Mesothelial cell of epicardium (in vitro differentiated cells): ENCODE measurements at regions not wholly inside any gene's neighbourhood (a gene's known extent, or its start where the extent isn't known, plus 50 kb on each side); places are given as distances from the start of the nearest gene placed in this dataset.

ENCODE experiments used
- DNase-seq, 2 experiments: peaks; one replicate each; pipeline ENCODE4 v3.0.0; 2021; ENCODE audit warnings: low spot score in 2 of 2; ENCODE audit not compliant: unreplicated experiment in 2 of 2
- H3K27ac Mint-ChIP-seq: 2 replicates; pipeline ENCODE4 v1.8.0; 2021; ENCODE audit warnings: mixed read lengths
- H3K27me3 Mint-ChIP-seq: 2 replicates; pipeline ENCODE4 v1.8.0; 2021; ENCODE audit warnings: low read depth, mixed read lengths
- H3K36me3 Mint-ChIP-seq: 2 replicates; pipeline ENCODE4 v1.8.0; 2021; ENCODE audit warnings: mixed read lengths
- H3K4me1 Mint-ChIP-seq: 2 replicates; pipeline ENCODE4 v1.8.0; 2021; ENCODE audit warnings: mixed read lengths
- H3K4me3 Mint-ChIP-seq: 2 replicates; pipeline ENCODE4 v1.8.0; 2021; ENCODE audit warnings: mild to moderate bottlenecking, moderate library complexity, mixed read lengths
- H3K9me3 Mint-ChIP-seq: 2 replicates; pipeline ENCODE4 v1.8.0; 2021; ENCODE audit warnings: mixed read lengths
- TF ChIP-seq, protein P1 (sequence below): fragments of 200-600 bp; sonication (generic); IDR thresholded peaks from one replicate; pipeline ENCODE4 v1.5.0; 2021; ENCODE audit warnings: antibody characterized with exemption; ENCODE audit not compliant: unreplicated experiment

DNA sequence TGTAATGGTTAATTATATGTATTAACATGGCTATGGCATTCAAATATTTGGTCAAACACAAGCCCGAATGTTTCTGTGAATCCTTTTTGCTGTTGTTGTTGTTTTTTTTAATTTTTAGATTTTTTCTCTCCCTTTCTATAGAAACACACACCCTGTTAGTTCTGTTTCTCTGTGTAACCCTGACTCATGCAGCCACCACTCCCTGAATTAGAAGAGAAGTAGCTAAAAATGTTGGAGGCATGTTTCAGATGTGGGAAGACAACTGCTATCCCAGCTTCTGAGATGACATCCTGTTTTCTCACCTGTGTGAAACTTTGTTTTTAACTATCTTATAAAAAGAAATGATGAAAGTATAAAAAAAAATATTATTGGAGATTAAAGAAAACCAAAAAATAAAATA, 219.6 kb upstream of the RGPD4 start:
- no peak for DNase-seq

DNA sequence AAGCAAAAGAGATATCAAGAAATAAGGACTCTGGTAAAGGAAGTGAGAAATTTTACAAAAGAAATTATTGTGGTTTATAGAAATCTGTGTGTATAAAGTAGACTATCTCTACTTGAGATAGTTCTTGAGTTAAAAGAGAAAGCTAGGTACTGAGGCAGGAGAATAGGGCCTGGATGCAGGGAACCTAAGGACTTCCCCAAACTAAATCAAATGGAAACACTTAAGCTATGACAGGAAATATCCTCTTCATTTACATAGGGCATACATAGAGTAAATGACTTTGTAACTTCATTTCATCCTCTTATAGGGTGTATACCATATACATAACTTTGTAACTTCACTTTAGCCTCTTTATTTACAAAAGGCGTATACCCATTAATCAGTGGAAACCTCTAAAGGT, 219.2 kb upstream of the RGPD4 start:
- no peak overlapping the region for H3K27ac Mint-ChIP-seq
- no peak overlapping the region for H3K4me3 Mint-ChIP-seq
- H3K4me1 Mint-ChIP-seq = no peaks in the 10 kb centered on the region
- DNase-seq = no peak
- TF ChIP-seq, protein P1, sequence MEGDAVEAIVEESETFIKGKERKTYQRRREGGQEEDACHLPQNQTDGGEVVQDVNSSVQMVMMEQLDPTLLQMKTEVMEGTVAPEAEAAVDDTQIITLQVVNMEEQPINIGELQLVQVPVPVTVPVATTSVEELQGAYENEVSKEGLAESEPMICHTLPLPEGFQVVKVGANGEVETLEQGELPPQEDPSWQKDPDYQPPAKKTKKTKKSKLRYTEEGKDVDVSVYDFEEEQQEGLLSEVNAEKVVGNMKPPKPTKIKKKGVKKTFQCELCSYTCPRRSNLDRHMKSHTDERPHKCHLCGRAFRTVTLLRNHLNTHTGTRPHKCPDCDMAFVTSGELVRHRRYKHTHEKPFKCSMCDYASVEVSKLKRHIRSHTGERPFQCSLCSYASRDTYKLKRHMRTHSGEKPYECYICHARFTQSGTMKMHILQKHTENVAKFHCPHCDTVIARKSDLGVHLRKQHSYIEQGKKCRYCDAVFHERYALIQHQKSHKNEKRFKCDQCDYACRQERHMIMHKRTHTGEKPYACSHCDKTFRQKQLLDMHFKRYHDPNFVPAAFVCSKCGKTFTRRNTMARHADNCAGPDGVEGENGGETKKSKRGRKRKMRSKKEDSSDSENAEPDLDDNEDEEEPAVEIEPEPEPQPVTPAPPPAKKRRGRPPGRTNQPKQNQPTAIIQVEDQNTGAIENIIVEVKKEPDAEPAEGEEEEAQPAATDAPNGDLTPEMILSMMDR = no peak
- H3K36me3 Mint-ChIP-seq = no peaks in the 10 kb centered on the region
- H3K9me3 Mint-ChIP-seq = no peaks in the 10 kb centered on the region
- H3K27me3 Mint-ChIP-seq = no peaks in the 10 kb centered on the region

More for the DNA sequence above, 219.6 kb upstream of the RGPD4 start:
- no peaks in the 10 kb centered on the region for H3K36me3 Mint-ChIP-seq
- H3K4me3 Mint-ChIP-seq = no peak overlapping the region
- H3K4me1 Mint-ChIP-seq = no peaks in the 10 kb centered on the region
- H3K27ac Mint-ChIP-seq = no peak overlapping the region
- no peaks in the 10 kb centered on the region for H3K9me3 Mint-ChIP-seq
- H3K27me3 Mint-ChIP-seq = no peaks in the 10 kb centered on the region
- TF ChIP-seq, protein P1 = no peak

GRCh38 chr2:107615039-107615438, 211.7 kb upstream of the RGPD4 start:
- H3K4me3 Mint-ChIP-seq = no peak overlapping the region

DNA sequence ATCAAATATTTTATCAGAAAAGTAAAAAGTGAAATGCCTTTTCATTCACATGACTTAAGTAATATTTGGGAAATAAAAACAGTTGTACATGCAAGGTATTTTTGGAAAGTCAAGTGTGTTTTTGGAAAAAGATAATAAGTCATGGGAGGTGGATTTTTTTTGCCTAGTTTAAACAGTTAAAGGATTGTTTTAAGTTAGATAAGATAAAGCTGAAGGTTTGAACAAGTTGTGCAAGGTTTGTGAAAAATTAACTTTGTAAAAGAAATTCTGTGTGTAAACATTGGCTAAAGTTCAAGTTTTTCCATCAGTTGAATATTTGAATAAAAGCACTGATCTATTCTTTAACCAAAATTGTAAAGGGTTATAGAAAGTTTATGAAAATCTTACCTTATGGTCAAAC, 207.9 kb upstream of the RGPD4 start:
- Mint-ChIP-seq H3K36me3 (no peaks in the 10 kb centered on the region), H3K4me1 (no peaks in the 10 kb centered on the region), H3K9me3 (peaks cover 62% of the 10 kb centered on the region), H3K27me3 (no peaks in the 10 kb centered on the region), H3K27ac (no peak overlapping the region), H3K4me3 (no peak overlapping the region)
- DNase-seq = no peak
- TF ChIP-seq, protein P1 = no peak

More at GRCh38 chr2:107615039-107615438, 211.7 kb upstream of the RGPD4 start:
- TF ChIP-seq, protein P1 = no peak
- Mint-ChIP-seq H3K27me3 (no peaks in the 10 kb centered on the region), H3K4me1 (no peaks in the 10 kb centered on the region), H3K27ac (no peak overlapping the region), H3K9me3 (peaks cover 47% of the 10 kb centered on the region), H3K36me3 (no peaks in the 10 kb centered on the region)
- no peak for DNase-seq

GRCh38 chr2:107621186-107622165, 205.2 kb upstream of the RGPD4 start:
- Mint-ChIP-seq H3K9me3 (peaks cover 62% of the 10 kb centered on the region), H3K36me3 (no peaks in the 10 kb centered on the region), H3K27ac (no peak overlapping the region), H3K4me1 (no peaks in the 10 kb centered on the region), H3K4me3 (no peak overlapping the region), H3K27me3 (no peaks in the 10 kb centered on the region)
- TF ChIP-seq, protein P1 = no peak
- DNase-seq = no peak
